ENCODE measurements at regions not wholly inside any gene's neighbourhood (a gene's known extent, or its start where the extent isn't known, plus 50 kb on each side); places are given as distances from the start of the nearest gene placed in this dataset.

- Histone ChIP-seq H3K4me3 (no peak overlapping the region), H3K9me3 (no peaks in the 10 kb centered on the region), H3K27ac (no peak overlapping the region), H3K36me3 (no peaks in the 10 kb centered on the region), H3K27me3 (replicated peaks; ENCODE audit: insufficient read depth) (no peaks in the 10 kb centered on the region), H3K4me1 (replicated peaks) (no peaks in the 10 kb centered on the region)
- intact Hi-C loops (cut with DNase I) = no loop called here
- WGBS = 61% methylated on average over 7 of the region's 7 CpGs
- TF ChIP-seq POLR2AphosphoS5 (IDR thresholded peaks at IDR 0.05) (no peak), POLR2A (IDR thresholded peaks at IDR 0.05) (no peak), CTCF (IDR thresholded peaks at IDR 0.05) (no peak)
- DNase-seq (ENCODE audit: low spot score) = no peak
Measured at GRCh38 chr16:86436466-86437185, 73.7 kb upstream of the FOXF1 start.

DNA sequence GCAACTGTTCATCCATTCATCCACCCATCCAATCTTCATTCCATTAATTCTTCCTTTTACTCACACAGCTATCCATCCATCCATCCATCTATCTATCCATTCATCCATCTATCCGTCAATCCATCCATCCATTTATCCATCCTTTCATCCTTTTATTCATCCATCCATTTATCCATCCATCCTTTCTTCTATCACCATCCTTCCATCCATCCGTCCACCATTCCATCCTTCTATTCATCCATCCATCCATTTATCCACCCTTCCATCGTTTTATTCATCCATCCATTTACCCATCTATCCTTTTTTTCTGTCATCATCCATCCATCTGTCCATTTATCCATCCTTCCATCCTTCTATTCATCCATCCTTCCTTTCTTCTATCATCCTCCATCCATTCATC lies 73.0 kb upstream of the FOXF1 start:
- H3K9me3 ChIP-seq = no peaks in the 10 kb centered on the region
- TF ChIP-seq CTCF (IDR thresholded peaks at IDR 0.05) (no peak), POLR2AphosphoS5 (IDR thresholded peaks at IDR 0.05) (no peak), POLR2A (IDR thresholded peaks at IDR 0.05) (no peak)
- H3K4me1 ChIP-seq (replicated peaks) = no peaks in the 10 kb centered on the region
- DNase-seq (ENCODE audit: low spot score) = no peak
- H3K27me3 ChIP-seq (replicated peaks; ENCODE audit: insufficient read depth) = no peaks in the 10 kb centered on the region
- H3K4me3 ChIP-seq = no peak overlapping the region
- intact Hi-C loops (cut with DNase I) = no loop called here
- 90% methylated on average over 3 of the region's 3 CpGs for WGBS
- no peaks in the 10 kb centered on the region for H3K36me3 ChIP-seq
- H3K27ac ChIP-seq = no peak overlapping the region

DNA sequence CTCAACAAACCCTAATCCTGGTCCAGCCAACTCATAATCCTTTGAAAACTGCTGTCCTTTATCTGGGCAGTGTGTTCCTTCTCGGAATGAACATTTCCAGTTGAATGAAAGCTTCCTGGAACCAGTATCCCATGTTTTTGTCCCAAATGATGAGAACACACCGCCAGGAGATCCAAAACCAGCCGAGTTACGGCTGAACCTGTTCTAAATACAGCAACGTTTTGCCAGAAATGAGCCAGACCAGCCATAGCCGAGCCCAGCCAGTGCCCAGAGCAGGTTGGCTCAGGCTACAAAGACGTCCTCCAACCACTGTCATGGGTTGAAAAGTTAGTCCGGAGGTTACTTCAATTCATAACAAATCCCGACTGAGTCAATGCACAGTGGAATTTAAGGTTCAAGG lies 67.6 kb upstream of the FOXF1 start:
- intact Hi-C loops (cut with DNase I) = no loop called here
- WGBS = 12% methylated on average over 9 of the region's 9 CpGs
- Histone ChIP-seq H3K27ac (no peak overlapping the region), H3K4me3 (no peak overlapping the region), H3K36me3 (no peaks in the 10 kb centered on the region), H3K4me1 (replicated peaks) (no peaks in the 10 kb centered on the region), H3K9me3 (no peaks in the 10 kb centered on the region), H3K27me3 (replicated peaks; ENCODE audit: insufficient read depth) (peaks cover 3% of the 10 kb centered on the region)
- no peak for DNase-seq (ENCODE audit: low spot score)
- TF ChIP-seq POLR2A (IDR thresholded peaks at IDR 0.05) (no peak), CTCF (IDR thresholded peaks at IDR 0.05) (no peak), POLR2AphosphoS5 (IDR thresholded peaks at IDR 0.05) (no peak)

DNA sequence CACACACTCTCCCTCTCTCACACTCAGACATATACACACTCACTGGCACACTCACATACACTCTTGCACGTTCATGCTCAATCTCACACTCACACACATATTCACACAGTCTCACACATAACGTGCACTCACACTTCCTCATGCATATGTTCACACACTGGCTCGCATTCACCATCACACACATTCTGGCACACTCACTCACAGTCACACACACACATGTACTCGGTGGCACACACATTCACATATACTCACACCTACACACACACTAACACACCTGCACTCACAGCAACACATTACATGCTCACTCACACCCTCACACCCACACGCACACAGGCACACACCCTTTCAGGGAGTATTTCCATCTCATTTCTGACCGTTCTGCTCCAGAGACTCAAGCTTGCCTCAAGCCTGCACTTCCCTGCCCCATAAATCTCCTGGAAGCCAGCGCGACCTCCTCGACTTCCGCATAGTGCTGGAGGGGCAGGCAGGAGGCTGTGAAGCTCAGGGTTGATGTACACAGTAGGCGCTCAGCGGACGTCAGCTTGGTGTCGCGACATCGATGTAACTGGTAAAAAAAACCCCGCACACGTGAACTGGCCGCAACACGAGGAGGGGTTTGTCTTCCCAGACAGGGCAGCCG lies 66.7 kb upstream of the FOXF1 start:
- Histone ChIP-seq H3K4me1 (replicated peaks) (no peaks in the 10 kb centered on the region), H3K4me3 (no peak overlapping the region), H3K36me3 (no peaks in the 10 kb centered on the region), H3K27ac (no peak overlapping the region), H3K9me3 (no peaks in the 10 kb centered on the region), H3K27me3 (replicated peaks; ENCODE audit: insufficient read depth) (peaks cover 3% of the 10 kb centered on the region)
- TF ChIP-seq POLR2AphosphoS5 (IDR thresholded peaks at IDR 0.05) = no peak
- no peak for TF ChIP-seq POLR2A (IDR thresholded peaks at IDR 0.05)
- no peak for TF ChIP-seq CTCF (IDR thresholded peaks at IDR 0.05)
- intact Hi-C loops (cut with DNase I) = no loop called here
- DNase-seq (ENCODE audit: low spot score) = no peak
- 46% methylated on average over 21 of the region's 21 CpGs for WGBS

- intact Hi-C loops (cut with DNase I) = no loop called here
- no peak overlapping the region for H3K4me3 ChIP-seq
- H3K36me3 ChIP-seq = no peaks in the 10 kb centered on the region
- 16% methylated on average over 17 of the region's 17 CpGs for WGBS
- peaks cover 3% of the 10 kb centered on the region for H3K27me3 ChIP-seq (replicated peaks; ENCODE audit: insufficient read depth)
- no peak overlapping the region for H3K27ac ChIP-seq
- TF ChIP-seq CTCF (IDR thresholded peaks at IDR 0.05) = no peak
- TF ChIP-seq POLR2AphosphoS5 (IDR thresholded peaks at IDR 0.05) = no peak
- TF ChIP-seq POLR2A (IDR thresholded peaks at IDR 0.05) = no peak
- no peaks in the 10 kb centered on the region for H3K9me3 ChIP-seq
- no peaks in the 10 kb centered on the region for H3K4me1 ChIP-seq (replicated peaks)
- DNase-seq (ENCODE audit: low spot score) = no peak
Measured at GRCh38 chr16:86444261-86444660, 66.1 kb upstream of the FOXF1 start.
